Endothelial cell of umbilical vein (primary cell): ENCODE measurements at regions not wholly inside any gene's neighbourhood (a gene's known extent, or its start where the extent isn't known, plus 50 kb on each side); places are given as distances from the start of the nearest gene placed in this dataset.

Experiments used
- EZH2 ChIP-seq: IDR thresholded peaks from 2 replicates; pipeline ENCODE4 v1.6.1; 2012; ENCODE audit warnings: borderline replicate concordance, low read depth, mild to moderate bottlenecking, moderate library complexity, low read length, inconsistent platforms; ENCODE audit not compliant: severe bottlenecking
- JUN ChIP-seq: IDR thresholded peaks from 2 replicates; pipeline ENCODE4 v1.6.1; 2011; ENCODE audit warnings: borderline replicate concordance, low read depth; ENCODE audit not compliant: insufficient read length, insufficient read depth
- POLR2A ChIP-seq: IDR thresholded peaks from 2 replicates; pipeline ENCODE4 v1.6.1; 2012; ENCODE audit warnings: low read depth, mild to moderate bottlenecking, control low read depth, low read length
- POLR2AphosphoS5 ChIP-seq: IDR thresholded peaks from 2 replicates; pipeline ENCODE4 v1.6.1; 2012; ENCODE audit warnings: low read depth, mild to moderate bottlenecking, control low read depth, low read length, moderate library complexity; ENCODE audit not compliant: insufficient read depth
- TF ChIP-seq, protein P1 (sequence below), 2 donors: IDR thresholded peaks; 1 replicate in 1 of 2; 2 replicates in 1 of 2; pipeline ENCODE4 v1.5.1; 2011; ENCODE audit warnings: low read length in 2 of 2, mild to moderate bottlenecking in 2 of 2, moderate library complexity in 2 of 2, control low read depth in 1 of 2, inconsistent platforms in 1 of 2, low read depth in 1 of 2; ENCODE audit not compliant: insufficient read depth in 1 of 2; ENCODE audit errors: extremely low read depth in 1 of 2
- TF ChIP-seq, protein P2 (sequence below): IDR thresholded peaks from 2 replicates; pipeline ENCODE4 v1.6.1; 2011; ENCODE audit not compliant: insufficient read depth, insufficient read length

DNA sequence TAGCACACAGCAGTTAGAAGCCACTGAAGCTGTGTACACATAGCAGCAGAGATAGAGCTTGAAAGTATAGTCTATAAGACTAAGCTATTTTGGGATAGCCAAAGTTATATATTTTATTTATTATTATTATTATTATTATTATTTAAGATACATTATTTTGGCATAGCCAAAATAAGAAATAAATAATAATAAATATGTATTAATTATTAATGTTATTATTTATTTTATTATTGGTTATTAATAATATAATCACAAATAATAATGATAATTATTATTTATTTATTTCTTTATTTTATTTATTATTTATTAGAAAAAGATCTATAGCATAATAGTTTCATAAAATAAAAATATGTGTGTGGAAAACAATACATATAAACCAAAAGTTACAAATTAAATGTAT lies 107.2 kb upstream of the FOXK1 start:
- TF ChIP-seq, protein P1, sequence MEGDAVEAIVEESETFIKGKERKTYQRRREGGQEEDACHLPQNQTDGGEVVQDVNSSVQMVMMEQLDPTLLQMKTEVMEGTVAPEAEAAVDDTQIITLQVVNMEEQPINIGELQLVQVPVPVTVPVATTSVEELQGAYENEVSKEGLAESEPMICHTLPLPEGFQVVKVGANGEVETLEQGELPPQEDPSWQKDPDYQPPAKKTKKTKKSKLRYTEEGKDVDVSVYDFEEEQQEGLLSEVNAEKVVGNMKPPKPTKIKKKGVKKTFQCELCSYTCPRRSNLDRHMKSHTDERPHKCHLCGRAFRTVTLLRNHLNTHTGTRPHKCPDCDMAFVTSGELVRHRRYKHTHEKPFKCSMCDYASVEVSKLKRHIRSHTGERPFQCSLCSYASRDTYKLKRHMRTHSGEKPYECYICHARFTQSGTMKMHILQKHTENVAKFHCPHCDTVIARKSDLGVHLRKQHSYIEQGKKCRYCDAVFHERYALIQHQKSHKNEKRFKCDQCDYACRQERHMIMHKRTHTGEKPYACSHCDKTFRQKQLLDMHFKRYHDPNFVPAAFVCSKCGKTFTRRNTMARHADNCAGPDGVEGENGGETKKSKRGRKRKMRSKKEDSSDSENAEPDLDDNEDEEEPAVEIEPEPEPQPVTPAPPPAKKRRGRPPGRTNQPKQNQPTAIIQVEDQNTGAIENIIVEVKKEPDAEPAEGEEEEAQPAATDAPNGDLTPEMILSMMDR (IDR thresholded peaks at IDR 0.05; ENCODE audit: extremely low read depth in 1 of 2, insufficient read depth in 1 of 2, low read depth in 1 of 2, low read length in 2 of 2) = no peak
- TF ChIP-seq POLR2A (no peak), EZH2 (no peak), POLR2AphosphoS5 (no peak), JUN (no peak)
- TF ChIP-seq, protein P2, sequence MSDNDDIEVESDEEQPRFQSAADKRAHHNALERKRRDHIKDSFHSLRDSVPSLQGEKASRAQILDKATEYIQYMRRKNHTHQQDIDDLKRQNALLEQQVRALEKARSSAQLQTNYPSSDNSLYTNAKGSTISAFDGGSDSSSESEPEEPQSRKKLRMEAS = no peak
